GM06990 (cell line): ENCODE measurements at regions not wholly inside any gene's neighbourhood (a gene's known extent, or its start where the extent isn't known, plus 50 kb on each side); places are given as distances from the start of the nearest gene placed in this dataset.
"Not testable (repeated sequence)": the region's sequence is repeated elsewhere in the genome, so short reads cannot be mapped to it uniquely, and the experiment has no call there.

Experiments used
- DNase-seq: peaks from one replicate; pipeline ENCODE4 v3.0.0-alpha.2; 2011; ENCODE audit not compliant: insufficient read length; ENCODE audit errors: extremely low read depth
- H3K27me3 ChIP-seq: replicated peaks from 2 replicates; pipeline ENCODE4 v1.6.0; 2011; ENCODE audit warnings: low read length; ENCODE audit not compliant: control insufficient read depth, insufficient read depth
- H3K36me3 ChIP-seq: 2 replicates; pipeline ENCODE4 v1.5.1; 2011; ENCODE audit warnings: low read length; ENCODE audit not compliant: control insufficient read depth, insufficient read depth
- H3K4me3 ChIP-seq: replicated peaks from 2 replicates; pipeline ENCODE4 v1.5.1; 2011; ENCODE audit warnings: low read depth, mild to moderate bottlenecking, control low read depth, low read length
- CTCF ChIP-seq: IDR thresholded peaks from 2 replicates; pipeline ENCODE4 v1.5.1; 2011; ENCODE audit warnings: low read length, control low read depth, mild to moderate bottlenecking, inconsistent platforms; ENCODE audit not compliant: insufficient read depth, poor library complexity, severe bottlenecking

- TF ChIP-seq CTCF = no peak
- DNase-seq = no peak
- Histone ChIP-seq H3K36me3 (no peaks in the 10 kb centered on the region), H3K4me3 (no peak overlapping the region), H3K27me3 (no peaks in the 10 kb centered on the region)
Measured at GRCh38 chr11:25271301-25271700, 774.4 kb downstream of the LUZP2 start.

GRCh38 chr11:25272214-25272613 lies 775.4 kb downstream of the LUZP2 start:
- Histone ChIP-seq H3K4me3 (no peak overlapping the region), H3K36me3 (no peaks in the 10 kb centered on the region), H3K27me3 (no peaks in the 10 kb centered on the region)
- DNase-seq = no peak
- TF ChIP-seq CTCF = no peak

- not testable (repeated sequence) for H3K4me3 ChIP-seq, H3K27me3 ChIP-seq, DNase-seq, H3K36me3 ChIP-seq
Measured at GRCh38 chr11:25280821-25281220, 784.0 kb downstream of the LUZP2 start.

- no peaks in the 10 kb centered on the region for H3K27me3 ChIP-seq
- H3K36me3 ChIP-seq = no peaks in the 10 kb centered on the region
- no peak for TF ChIP-seq CTCF
- no peak for DNase-seq
- no peak overlapping the region for H3K4me3 ChIP-seq
Measured at GRCh38 chr11:25293166-25293565, 796.3 kb downstream of the LUZP2 start.

- no peak for TF ChIP-seq CTCF
- no peak overlapping the region for H3K4me3 ChIP-seq
- DNase-seq = no peak
Measured at GRCh38 chr11:25298450-25298849, 801.6 kb downstream of the LUZP2 start.

GRCh38 chr11:25309818-25310217 lies 813.0 kb downstream of the LUZP2 start:
- Histone ChIP-seq H3K27me3 (no peaks in the 10 kb centered on the region), H3K36me3 (no peaks in the 10 kb centered on the region), H3K4me3 (no peak overlapping the region)
- no peak for DNase-seq
- no peak for TF ChIP-seq CTCF

More at GRCh38 chr11:25298450-25298849, 801.6 kb downstream of the LUZP2 start:
- Histone ChIP-seq H3K36me3 (no peaks in the 10 kb centered on the region), H3K27me3 (no peaks in the 10 kb centered on the region)
